SIG-M5 treated with dmso at 0.1 percent for 504 hours (cell line): ENCODE measurements at regions not wholly inside any gene's neighbourhood (a gene's known extent, or its start where the extent isn't known, plus 50 kb on each side); places are given as distances from the start of the nearest gene placed in this dataset.

ENCODE experiments used
- DNase-seq: peaks from one replicate; lab custom pipeline; 2025; ENCODE audit not compliant: unreplicated experiment; lab: John Stamatoyannopoulos, UW

DNA sequence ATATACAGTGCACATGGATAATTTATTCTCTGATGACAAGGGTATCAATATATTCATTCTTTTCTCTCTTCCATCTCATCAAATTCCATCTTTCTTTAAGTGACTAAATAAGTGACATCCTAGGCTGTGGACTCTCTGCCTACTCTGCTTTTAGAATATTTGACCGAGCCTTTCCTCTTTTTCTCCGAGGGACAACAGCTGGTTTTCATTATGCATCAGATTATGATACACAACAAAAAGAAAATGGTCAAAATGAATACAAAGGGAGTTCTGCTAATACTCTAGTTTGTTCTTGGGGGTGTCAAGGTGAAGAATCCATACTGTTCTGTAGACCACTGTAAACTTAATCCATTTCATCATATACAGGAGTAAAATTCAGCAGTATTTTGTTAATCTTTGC is 942.6 kb downstream of the KCNJ2 start:
- DNase-seq: no peak

DNA sequence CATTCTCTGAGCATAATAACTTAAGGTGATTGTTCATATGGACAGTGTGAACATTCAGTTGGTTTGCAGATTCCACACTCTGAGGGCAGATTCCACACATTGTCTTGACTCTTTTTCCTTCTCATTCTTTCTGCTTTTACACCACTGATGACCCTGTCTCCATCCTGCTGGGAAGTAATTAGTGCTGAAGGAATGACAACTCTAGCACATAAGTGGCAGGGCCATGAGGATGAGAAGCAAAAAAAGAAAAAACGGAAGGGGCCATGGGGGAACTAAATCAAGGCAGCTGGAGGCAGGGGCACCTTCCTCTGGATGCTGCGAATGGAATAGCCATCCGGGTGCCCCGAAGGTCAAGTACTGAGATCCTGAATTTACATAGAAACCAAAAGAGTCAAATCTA is 944.0 kb downstream of the KCNJ2 start:
- DNase-seq: no peak

DNA sequence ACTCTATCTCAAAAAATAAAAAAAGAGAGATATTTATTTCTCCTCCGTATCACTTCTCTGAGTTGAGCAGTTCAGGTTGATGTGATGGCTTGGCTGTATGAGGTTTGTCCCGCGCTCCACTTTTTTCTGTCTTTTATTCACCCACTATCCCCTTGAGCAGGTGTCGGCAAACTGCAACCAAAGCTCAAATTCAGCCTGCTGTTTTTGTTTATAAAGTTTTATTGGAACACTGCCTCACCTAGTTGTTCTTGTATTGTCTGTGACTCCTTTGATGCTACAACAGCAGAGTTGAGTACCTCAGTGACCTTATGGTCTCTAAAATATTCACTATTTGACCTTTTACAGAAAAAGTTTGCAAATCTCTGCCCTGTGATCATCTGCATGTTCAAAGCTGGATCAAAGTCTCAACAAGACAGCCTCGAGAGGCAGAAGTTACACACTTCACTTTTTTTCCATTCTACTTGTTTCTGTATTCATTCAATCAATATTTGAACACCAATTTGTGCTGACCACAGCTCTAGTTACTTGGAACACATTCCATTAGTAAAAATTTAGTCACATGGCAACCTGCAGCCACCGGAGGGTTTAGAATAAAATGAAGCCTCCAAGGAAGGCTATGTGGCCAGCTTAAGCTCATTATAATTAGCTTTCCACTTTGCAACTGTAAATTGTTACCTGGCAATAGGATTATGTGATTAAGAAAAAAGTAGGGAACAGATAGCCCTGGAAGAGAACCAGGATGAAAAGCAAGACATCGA is 945.8 kb downstream of the KCNJ2 start:
- no peak for DNase-seq

DNA sequence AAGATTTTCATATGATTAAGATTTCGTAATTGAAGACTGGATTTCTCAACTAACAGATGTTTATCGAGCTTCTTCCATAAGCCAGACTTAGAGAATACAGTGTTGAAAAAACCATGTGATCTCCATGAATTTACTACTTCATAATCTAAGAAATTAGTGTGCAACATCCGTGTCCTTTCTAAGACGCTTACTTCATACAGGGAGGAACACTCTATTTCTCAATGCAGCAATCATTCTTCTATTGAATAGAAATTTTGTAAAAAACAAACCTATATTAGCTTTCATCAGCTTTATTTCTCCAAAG is 946.3 kb downstream of the KCNJ2 start:
- DNase-seq: no peak

DNA sequence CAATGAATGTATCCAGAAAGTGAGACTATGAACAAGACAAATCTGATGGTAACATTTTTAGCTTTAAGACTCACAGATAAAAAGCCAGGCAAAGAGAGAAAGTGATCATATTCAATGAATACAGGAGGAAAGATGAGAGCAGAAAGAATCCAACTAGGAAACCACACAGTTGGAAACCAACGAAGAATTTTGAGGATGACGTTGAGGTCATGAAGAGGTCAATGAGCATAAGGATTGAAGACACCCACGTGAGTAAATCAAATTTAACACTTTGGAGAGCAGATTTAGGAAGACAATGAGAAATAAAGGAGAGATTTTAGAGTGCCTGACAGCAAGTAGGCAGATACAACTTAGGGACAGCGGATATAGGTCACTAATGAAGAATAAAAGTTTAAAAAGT is 948.1 kb downstream of the KCNJ2 start:
- no peak for DNase-seq

DNA sequence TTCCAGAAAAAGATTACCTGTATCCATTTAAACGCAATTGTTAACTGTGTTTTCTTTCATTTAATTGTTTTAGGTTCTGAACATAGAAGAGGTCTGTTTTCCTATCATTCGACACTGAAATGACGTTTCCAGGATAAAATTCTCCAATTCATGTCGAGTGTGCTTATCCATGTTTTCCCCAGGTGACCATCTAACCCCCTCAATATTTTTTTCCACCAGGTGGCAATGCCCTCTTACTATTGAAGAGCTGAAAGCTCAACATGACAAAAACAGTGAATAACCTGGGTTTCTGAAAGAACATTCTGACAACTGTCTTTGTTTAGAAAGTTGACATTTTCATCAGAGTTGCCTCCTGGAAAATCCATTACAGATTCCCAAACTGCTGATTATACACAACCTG is 948.7 kb downstream of the KCNJ2 start:
- DNase-seq: no peak

DNA sequence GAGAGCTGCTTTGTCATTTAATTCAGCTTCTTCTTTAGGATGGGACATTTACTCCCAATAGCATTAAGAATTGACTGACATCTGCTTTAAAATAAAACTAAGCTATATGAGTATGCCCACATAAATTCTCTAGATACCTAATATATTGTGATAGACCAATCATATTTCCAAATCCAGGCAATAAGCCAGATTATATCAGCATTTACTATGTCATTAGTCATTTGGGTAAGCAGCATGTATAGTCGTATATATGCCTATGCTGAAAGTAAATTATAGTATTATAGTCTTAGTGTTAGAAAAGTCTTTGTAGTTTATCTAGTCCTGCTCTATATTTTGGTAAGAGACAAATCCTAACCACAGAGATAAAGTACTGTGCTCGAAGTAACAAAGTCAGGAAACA is 958.1 kb downstream of the KCNJ2 start:
- DNase-seq: no peak

DNA sequence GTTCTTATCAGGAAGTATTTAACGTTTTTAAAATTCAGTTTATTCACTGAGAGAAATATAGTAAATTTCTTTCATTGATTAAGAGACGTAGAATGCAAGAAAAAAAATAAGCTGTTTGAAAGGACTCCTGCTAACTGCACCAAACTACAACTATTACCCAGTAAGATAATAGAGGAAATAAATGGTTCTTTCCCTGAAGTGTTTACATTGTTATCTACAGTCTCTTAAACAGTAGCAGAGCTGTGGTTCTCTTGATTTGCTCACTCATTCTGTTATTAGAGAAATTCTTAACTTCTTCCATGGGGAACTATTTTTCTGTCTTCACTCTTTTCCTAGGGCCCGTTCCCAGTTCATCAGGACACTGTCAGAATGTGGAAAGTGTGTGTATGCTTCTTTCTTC is 973.0 kb downstream of the KCNJ2 start:
- DNase-seq: no peak

DNA sequence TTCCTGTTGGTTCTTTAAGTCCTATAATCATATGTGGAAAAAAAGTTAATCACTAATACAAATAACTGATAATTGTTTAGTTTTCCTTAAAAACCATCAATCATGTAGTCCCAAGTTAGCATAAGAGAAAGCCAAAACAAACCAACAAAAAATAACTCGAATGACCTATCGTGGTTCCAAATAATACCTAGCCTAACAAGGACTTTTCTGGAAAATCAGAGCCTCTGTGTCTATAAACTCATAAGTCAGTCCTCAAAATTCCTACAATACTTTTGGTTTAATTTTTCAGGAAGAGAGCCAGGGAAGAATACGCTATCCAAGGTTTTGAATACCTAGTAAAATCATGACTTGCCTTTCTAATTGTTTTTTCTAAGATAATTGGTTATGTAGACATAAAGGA is 975.3 kb upstream of the SOX9 start:
- no peak for DNase-seq

DNA sequence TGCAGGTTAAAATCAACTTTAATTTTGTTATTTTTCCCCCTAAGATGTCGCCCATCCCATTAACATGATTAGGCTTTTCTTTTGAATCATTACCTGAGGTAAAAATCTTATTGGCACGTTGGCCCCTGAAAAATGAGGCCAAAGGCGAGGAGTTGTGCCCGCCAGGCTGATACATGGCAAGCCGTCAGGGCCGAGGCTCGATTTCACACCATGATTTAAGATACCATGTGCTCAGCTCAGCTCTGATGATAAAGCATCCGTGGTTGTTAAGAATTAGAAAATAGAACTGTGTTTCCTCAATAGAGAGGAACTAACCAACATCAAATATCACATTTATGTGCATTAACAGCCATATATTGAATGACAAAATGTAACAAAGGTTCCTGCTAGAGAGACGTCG is 972.9 kb upstream of the SOX9 start:
- no peak for DNase-seq

DNA sequence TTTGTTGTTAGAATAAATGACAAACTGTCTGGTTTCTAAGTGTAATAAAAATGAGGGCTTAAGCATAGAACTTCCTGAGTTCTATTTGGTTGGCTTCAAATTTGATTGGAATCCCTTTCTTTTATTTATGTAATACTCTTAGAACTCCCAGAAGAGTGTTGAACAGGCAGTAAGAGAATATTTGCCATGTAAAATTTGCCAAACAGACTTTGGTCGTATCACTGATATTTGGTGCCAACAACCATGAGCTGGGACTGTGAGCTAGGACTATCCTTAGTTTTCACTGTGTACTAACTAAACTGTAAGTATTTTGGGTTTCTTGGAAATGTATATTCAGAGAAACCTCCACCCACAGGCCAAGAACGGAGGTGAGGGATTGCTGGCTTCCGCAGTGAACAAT is 971.2 kb upstream of the SOX9 start:
- DNase-seq: no peak

DNA sequence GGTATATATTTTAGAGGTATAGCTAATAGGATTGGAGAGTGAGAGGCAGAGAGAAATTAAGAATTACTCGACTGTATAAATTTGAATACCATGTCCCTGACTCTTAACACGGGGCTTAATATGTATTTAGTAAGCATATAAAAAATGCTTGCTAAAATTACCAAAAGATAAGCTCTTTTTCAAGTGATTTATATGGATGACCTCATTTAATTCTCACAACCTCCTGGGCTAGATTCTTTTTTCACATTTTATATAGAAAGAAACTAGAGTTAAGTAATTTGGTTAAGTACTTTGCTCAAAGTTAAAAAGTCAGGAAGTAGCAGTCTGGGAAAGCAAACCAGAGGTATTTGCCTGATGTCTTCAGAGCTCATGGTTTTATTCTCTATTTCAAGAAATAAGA is 963.5 kb upstream of the SOX9 start:
- DNase-seq: no peak

DNA sequence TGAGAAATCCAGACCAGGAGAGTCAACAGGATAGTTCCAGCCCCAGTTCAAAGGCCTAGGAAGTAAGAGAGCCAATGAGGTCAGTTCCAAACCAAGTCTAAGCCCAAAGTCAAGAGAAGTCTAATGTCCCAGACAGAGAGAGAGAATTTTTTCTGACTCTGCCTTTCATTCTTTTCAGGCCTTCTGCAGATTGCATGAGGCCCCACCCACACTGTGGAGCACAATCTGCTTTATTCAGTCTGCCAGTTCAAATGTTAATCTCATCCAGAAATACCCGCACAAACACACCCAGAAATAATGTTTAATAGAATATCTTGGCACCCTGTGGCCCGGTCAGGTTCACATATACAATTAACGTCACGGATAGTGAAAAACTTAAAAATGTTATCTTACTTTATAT is 962.4 kb upstream of the SOX9 start:
- DNase-seq: no peak

DNA sequence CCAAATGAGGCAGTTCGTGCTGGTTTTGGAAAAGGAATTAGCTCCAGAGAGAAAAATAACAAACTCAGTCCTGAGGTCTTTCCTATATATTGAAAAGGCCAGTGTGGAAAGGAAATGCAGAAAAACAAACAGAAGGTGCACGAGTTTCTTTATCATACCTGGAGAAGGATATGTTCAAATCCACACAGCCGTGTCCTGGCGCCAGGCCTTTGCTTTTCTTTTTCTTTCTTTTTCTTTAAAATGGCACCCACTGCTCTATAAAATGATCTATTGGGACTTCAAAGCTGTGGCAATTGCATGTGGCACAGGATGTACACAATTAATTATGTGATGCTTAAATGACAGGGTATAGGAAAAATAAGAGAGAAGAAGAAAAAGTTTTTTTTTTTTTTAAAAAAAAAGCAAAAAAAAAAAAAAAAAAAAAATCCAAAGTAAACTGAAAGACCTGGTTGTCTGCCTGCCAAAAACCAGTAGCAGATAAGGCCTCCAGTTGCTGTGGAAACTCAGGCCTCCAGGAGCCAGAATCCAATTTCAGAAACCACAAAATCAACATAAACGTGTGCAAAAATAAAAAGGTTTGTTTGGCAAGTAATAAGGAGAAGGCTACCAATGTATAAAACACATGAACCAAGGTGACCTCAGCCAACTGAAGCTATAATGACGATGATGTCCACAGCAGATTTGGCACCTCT is 957.6 kb upstream of the SOX9 start:
- no peak for DNase-seq

DNA sequence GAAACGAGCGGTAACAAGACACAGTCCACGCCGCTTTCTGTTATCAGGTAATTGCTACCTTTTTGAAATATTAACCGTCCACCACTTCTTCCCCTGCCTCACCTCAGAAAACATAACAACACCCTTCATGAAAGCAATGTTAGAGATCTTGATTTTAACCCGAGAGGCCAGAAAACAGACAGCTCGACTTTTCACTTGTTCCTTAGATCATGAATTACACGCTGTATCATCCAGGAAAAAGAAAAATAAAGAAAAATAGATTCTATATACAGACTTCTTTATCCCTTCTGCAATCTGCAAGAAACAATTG is 957.1 kb upstream of the SOX9 start:
- no peak for DNase-seq

DNA sequence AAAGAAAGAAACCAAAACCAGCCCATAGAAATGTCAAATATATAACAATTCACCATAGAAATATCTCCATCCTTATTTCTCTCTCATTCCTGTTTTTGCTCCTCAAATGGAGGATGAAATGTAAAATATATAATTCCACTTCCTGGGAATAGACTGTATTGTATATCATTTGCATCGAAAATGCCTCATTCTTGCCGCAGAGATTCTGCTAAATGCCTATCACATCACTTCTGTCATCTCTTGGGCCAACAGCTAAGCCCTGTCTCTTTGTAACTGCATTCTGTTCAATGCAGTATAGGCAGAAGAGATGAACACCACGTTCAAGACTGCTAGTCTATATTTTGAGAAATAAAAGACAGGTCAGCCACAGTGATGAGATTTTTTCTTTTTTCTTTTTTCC is 956.3 kb upstream of the SOX9 start:
- DNase-seq: no peak

DNA sequence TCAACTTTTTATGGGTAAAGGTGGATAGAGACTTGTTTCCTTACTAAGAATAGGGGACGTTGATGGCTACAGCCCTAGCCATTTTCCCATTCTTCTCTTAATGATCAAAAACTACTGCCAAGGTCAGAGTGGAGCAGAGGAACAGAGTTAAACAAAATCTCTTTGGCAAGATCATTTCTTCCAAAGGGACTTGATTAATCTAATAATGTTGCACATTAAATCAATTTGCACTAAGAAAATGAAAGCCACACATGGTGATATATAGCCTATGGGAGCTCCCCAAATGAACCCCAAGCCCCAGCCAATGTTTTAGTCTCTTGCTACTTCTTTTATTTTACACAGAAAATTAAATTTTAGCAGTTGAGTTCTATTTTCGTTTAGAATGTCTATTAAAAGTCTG is 954.5 kb upstream of the SOX9 start:
- DNase-seq: no peak

DNA sequence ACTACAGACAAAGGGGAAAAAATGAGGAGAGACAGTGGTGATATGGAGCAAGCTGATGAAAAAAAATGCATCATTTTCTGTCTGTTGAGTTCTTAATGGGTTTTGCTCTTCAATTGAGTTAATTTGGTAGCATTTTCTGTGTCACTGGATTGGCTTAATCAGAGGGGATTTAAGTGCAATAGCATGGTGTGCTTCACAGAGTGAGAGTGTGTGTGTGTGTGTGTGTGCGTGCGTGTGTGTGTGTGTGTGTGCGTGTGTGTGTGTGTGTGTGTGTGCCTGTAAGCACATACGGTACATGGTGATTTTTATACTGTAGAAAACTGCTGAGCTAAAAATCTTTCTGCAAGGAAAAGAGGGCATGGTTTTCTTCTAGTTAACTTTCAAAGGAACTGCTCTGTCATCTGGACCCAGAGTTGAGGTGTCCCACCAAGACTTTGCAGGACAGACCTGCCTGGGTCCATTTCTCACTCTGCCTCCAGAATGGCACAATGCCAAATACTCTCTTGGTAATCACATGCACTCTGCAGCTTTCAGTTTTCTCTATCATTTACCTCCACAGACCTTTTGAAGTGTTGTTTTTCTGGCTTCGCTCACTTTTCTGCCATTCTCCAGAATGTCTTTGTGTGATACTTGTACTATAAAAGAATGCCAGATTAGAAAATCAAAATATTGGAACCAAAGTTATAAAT is 952.6 kb upstream of the SOX9 start:
- DNase-seq: no peak

DNA sequence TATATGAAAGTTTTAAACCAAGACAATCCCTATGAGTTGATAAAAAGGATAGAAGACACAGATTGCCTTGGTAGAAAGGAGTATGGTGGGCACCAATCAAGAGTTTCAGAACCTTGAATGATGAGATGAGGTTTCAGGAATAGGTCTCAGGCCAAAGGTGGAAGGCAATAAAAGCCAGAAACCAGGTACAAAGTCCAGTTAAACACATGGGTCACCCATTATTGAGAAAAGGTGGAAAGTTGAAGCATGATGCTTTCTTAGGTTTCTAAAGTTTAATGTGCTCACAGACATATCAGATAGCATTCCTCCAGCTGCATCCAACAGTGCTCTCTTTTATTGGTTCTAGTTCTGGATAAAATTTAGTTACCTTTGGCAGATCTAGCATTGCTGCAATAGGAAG is 950.8 kb upstream of the SOX9 start:
- no peak for DNase-seq

DNA sequence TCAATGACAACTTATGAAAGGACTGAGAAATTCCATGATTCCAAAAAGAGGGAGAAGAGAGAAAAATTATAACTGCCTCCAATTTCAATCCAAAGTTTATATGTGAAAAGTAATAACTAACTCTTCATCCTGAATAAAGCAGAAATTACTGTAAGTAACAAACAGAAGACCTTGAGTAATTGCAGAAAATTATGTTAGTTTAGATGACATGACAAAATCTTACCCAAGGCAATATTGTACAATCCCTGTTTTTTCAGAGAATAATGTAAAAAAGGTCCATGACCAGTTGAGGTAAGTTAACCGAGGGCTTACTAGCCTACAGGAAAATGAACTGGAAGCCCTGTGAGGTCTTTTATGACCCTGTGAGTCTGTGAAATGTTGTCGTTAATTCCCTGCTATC is 949.5 kb upstream of the SOX9 start:
- no peak for DNase-seq

DNA sequence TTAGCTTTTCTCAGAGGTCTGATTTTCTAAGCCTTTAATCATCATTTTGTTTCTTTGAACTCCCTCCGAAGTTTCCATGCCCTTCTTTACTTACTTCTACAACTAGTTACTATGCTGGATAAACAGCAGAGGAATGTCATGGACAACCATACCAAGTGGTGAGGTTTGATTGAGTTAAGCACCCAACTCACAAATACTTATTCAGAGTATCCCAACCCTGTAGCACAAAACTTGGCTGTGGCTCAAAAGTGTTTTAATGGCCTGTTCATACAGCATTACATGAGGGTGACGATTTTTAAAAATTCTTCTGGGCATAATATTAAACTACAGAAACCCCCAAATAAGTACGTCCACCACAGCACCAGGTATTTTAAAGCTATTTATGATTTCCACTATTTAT is 946.8 kb upstream of the SOX9 start:
- no peak for DNase-seq

DNA sequence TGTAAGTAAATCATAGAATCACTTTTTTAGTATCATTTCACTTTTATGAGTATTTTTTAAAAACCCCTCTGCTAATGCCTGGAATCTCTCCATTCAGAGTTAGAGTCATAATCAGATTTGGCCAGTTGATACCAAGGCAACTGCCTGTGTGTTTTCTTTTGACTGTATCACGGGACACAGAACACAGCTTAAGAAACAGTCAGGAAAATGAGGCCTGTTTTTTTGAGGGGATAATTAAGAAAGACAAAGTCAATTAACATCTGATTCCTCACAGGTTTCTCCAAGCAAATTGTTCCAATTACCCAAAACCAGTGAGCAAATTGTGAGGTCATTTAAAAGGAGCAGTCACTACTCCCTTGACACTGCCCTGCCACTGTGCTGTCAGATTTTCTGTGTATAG is 944.5 kb upstream of the SOX9 start:
- no peak for DNase-seq

DNA sequence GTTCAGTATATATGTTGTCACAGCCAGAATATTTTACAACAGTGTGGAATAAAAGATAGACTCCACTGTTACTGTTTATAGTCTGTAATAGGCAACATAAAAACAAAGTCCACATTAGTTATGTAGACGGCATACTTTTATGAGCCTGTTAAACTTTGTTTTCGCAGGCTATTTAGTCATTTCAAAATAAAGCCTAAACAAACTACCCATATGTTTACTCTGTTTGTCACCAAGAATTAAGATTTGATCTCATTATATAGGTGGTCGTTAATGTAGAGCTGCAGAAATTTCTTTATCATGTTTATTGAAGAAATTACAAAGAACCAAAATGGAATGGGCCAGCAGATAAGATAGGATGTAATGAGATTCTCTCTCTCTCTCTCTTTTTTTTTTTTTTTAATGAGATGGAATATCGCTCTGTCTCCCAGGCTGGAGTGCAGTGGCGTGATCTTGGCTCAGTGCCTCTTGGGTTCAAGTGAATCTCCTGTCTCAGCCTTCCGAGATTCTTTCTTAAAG is 943.8 kb upstream of the SOX9 start:
- no peak for DNase-seq
